ENCODE measurements at regions not wholly inside any gene's neighbourhood (a gene's known extent, or its start where the extent isn't known, plus 50 kb on each side); places are given as distances from the start of the nearest gene placed in this dataset.

GRCh38 chr6:21742238-21742660 is 148.7 kb downstream of the SOX4 start:
- TF ChIP-seq CTCF (IDR thresholded peaks at IDR 0.05; ENCODE audit: low read length) (no peak), EZH2 (optimal IDR thresholded peaks at IDR 0.05; ENCODE audit: low read depth, low read length) (no peak), EZH2phosphoT487 (IDR thresholded peaks at IDR 0.05; ENCODE audit: low read length) (no peak)

Data from MM.1S (cell line).